ENCODE measurements at regions not wholly inside any gene's neighbourhood (a gene's known extent, or its start where the extent isn't known, plus 50 kb on each side); places are given as distances from the start of the nearest gene placed in this dataset.

- no peak for DNase-seq
- H3K4me3 ChIP-seq: no peak overlapping the region
- H3K9me3 ChIP-seq: no peaks in the 10 kb centered on the region
- no peaks in the 10 kb centered on the region for H3K27me3 ChIP-seq (replicated peaks in 1 of 7)
- intact Hi-C loops (cut with DNase I; ENCODE audit: low total_unique reads): no loop called here
- H3K36me3 ChIP-seq: no peaks in the 10 kb centered on the region
- H3K4me1 ChIP-seq: no peaks in the 10 kb centered on the region
- WGBS, 5 donors: 69 to 90% (median 82%) methylated on average over 5 of the region's 5 CpGs
- H3K27ac ChIP-seq: no peak overlapping the region
- no peak for TF ChIP-seq POLR2AphosphoS5 (IDR thresholded peaks at IDR 0.05)
- TF ChIP-seq CTCF (IDR thresholded peaks at IDR 0.05 in 8 of 11, conservative IDR thresholded peaks at IDR 0.05 in 3 of 11): no peak
- no peak for TF ChIP-seq POLR2A (IDR thresholded peaks at IDR 0.05)
These were observed 319.3 kb upstream of the MMADHC start for GRCh38 chr2:149906886-149907285.

- no peak overlapping the region for H3K4me3 ChIP-seq
- no peaks in the 10 kb centered on the region for H3K9me3 ChIP-seq
- H3K27ac ChIP-seq: no peak overlapping the region
- H3K36me3 ChIP-seq: no peaks in the 10 kb centered on the region
- no peaks in the 10 kb centered on the region for H3K4me1 ChIP-seq
- TF ChIP-seq CTCF (IDR thresholded peaks at IDR 0.05 in 8 of 11, conservative IDR thresholded peaks at IDR 0.05 in 3 of 11) (no peak), POLR2A (IDR thresholded peaks at IDR 0.05) (no peak), POLR2AphosphoS5 (IDR thresholded peaks at IDR 0.05) (no peak)
- no peak for DNase-seq
- no peaks in the 10 kb centered on the region for H3K27me3 ChIP-seq (replicated peaks in 1 of 7)
- intact Hi-C loops (cut with DNase I; ENCODE audit: low total_unique reads): no loop called here
- WGBS, 5 donors: 71 to 85% (median 79%) methylated on average over 7 of the region's 7 CpGs
These were observed 317.0 kb upstream of the MMADHC start for GRCh38 chr2:149904352-149905175.

- 92 to 96% (median 94%) methylated on average over 4 of the region's 4 CpGs for WGBS, 5 donors
- Histone ChIP-seq H3K9me3 (no peaks in the 10 kb centered on the region), H3K27me3 (replicated peaks in 1 of 7) (no peaks in the 10 kb centered on the region), H3K4me3 (no peak overlapping the region), H3K27ac (no peak overlapping the region), H3K4me1 (no peaks in the 10 kb centered on the region), H3K36me3 (no peaks in the 10 kb centered on the region)
- intact Hi-C loops (cut with DNase I; ENCODE audit: low total_unique reads): no loop called here
- TF ChIP-seq POLR2AphosphoS5 (IDR thresholded peaks at IDR 0.05) (no peak), POLR2A (IDR thresholded peaks at IDR 0.05) (no peak), CTCF (IDR thresholded peaks at IDR 0.05 in 8 of 11, conservative IDR thresholded peaks at IDR 0.05 in 3 of 11) (no peak)
- DNase-seq: no peak
These were observed 316.1 kb upstream of the MMADHC start for GRCh38 chr2:149903626-149904025.

GRCh38 chr2:149902081-149902480 lies 314.5 kb upstream of the MMADHC start:
- Histone ChIP-seq H3K4me3 (no peak overlapping the region), H3K9me3 (no peaks in the 10 kb centered on the region), H3K36me3 (no peaks in the 10 kb centered on the region), H3K27ac (no peak overlapping the region), H3K27me3 (replicated peaks in 1 of 7) (no peaks in the 10 kb centered on the region), H3K4me1 (no peaks in the 10 kb centered on the region)
- no peak for TF ChIP-seq CTCF (IDR thresholded peaks at IDR 0.05 in 8 of 11, conservative IDR thresholded peaks at IDR 0.05 in 3 of 11)
- intact Hi-C loops (cut with DNase I; ENCODE audit: low total_unique reads): no loop called here
- 37 to 64% (median 60%) methylated on average over 3 to 4 of the region's 4 CpGs for WGBS, 5 donors
- no peak for DNase-seq

Data from spleen (tissue), 11 donors.